Stimulated activated CD8-positive, alpha-beta memory T cell treated with anti-CD3 and anti-CD28 coated beads, Interleukin-15, amount 100 ng/mL, for 4 hours (primary cell): ENCODE measurements at regions not wholly inside any gene's neighbourhood (a gene's known extent, or its start where the extent isn't known, plus 50 kb on each side); places are given as distances from the start of the nearest gene placed in this dataset.

Experiments used
- DNase-seq, 2 donors: peaks; one replicate each; pipeline ENCODE4 v3.0.0-alpha.2; 2020; ENCODE audit warnings: low read depth in 2 of 2

- DNase-seq, result no peak
Observed at GRCh38 chr10:10508211-10508610, 509.5 kb upstream of the CELF2 start.

- DNase-seq, result no peak
Observed at GRCh38 chr10:10510179-10510578, 507.5 kb upstream of the CELF2 start.

- DNase-seq, result no peak
Observed at GRCh38 chr10:10513067-10513466, 504.6 kb upstream of the CELF2 start.

GRCh38 chr10:10513898-10514297, 503.8 kb upstream of the CELF2 start:
- no peak for DNase-seq

GRCh38 chr10:10514797-10515196, 502.9 kb upstream of the CELF2 start:
- no peak for DNase-seq

- no peak for DNase-seq
Observed at GRCh38 chr10:10515479-10516204, 502.0 kb upstream of the CELF2 start.

GRCh38 chr10:10516346-10517130, 501.1 kb upstream of the CELF2 start:
- no peak for DNase-seq

GRCh38 chr10:10517866-10518265, 499.8 kb upstream of the CELF2 start:
- DNase-seq, result no peak

- no peak for DNase-seq
Observed at GRCh38 chr10:10519674-10520073, 498.0 kb upstream of the CELF2 start.

GRCh38 chr10:10520491-10521385, 496.9 kb upstream of the CELF2 start:
- no peak for DNase-seq

- DNase-seq, result no peak
Observed at GRCh38 chr10:10526846-10527245, 490.8 kb upstream of the CELF2 start.

- no peak for DNase-seq
Observed at GRCh38 chr10:10527861-10528562, 489.7 kb upstream of the CELF2 start.

- no peak for DNase-seq
Observed at GRCh38 chr10:10528563-10528910, 489.1 kb upstream of the CELF2 start.

- DNase-seq, result no peak
Observed at GRCh38 chr10:10530313-10530712, 487.4 kb upstream of the CELF2 start.

- no peak for DNase-seq
Observed at GRCh38 chr10:10532236-10532635, 485.4 kb upstream of the CELF2 start.

- DNase-seq, result no peak
Observed at GRCh38 chr10:10532826-10533225, 484.8 kb upstream of the CELF2 start.

GRCh38 chr10:10533437-10533836, 484.2 kb upstream of the CELF2 start:
- DNase-seq, result no peak

- no peak for DNase-seq
Observed at GRCh38 chr10:10538326-10538725, 479.3 kb upstream of the CELF2 start.

GRCh38 chr10:10540398-10540797, 477.3 kb upstream of the CELF2 start:
- no peak for DNase-seq

- DNase-seq, result no peak
Observed at GRCh38 chr10:10542477-10542876, 475.2 kb upstream of the CELF2 start.

GRCh38 chr10:10544890-10545289, 472.8 kb upstream of the CELF2 start:
- DNase-seq, result no peak

- no peak for DNase-seq
Observed at GRCh38 chr10:10545771-10546170, 471.9 kb upstream of the CELF2 start.
